ENCODE measurements at regions not wholly inside any gene's neighbourhood (a gene's known extent, or its start where the extent isn't known, plus 50 kb on each side); places are given as distances from the start of the nearest gene placed in this dataset.

- TF ChIP-seq CTCF (IDR thresholded peaks at IDR 0.05): no peak
- TF ChIP-seq NFE2L1 (CRISPR knock-in tag; IDR thresholded peaks at IDR 0.05): no peak
- TF ChIP-seq JAZF1 (CRISPR knock-in tag; IDR thresholded peaks at IDR 0.05): no peak
- no peak for TF ChIP-seq MLX (CRISPR knock-in tag; IDR thresholded peaks at IDR 0.05)
- no peak for TF ChIP-seq ESRRA (CRISPR knock-in tag; IDR thresholded peaks at IDR 0.05; ENCODE audit: borderline replicate concordance)
Measured at GRCh38 chr5:1732945-1733344, 66.7 kb downstream of the MRPL36 start.

All from WTC11 (cell line).